DOHH2 (cell line): ENCODE measurements at regions not wholly inside any gene's neighbourhood (a gene's known extent, or its start where the extent isn't known, plus 50 kb on each side); places are given as distances from the start of the nearest gene placed in this dataset.

ENCODE experiments used
- EZH2phosphoT487 ChIP-seq: fragments of 200-600 bp; sonication (generic); IDR thresholded peaks from 2 replicates; pipeline ENCODE4 v1.6.1; 2017; ENCODE audit warnings: borderline replicate concordance, mild to moderate bottlenecking, antibody characterized with exemption, low read length, moderate library complexity, mixed read lengths
- TF ChIP-seq, protein P1 (sequence below): fragments of 200-600 bp; sonication (generic); IDR thresholded peaks from one replicate; pipeline ENCODE4 v1.5.1; 2014; ENCODE audit warnings: antibody characterized with exemption, mild to moderate bottlenecking, low read depth, low read length; ENCODE audit not compliant: poor library complexity, severe bottlenecking

DNA sequence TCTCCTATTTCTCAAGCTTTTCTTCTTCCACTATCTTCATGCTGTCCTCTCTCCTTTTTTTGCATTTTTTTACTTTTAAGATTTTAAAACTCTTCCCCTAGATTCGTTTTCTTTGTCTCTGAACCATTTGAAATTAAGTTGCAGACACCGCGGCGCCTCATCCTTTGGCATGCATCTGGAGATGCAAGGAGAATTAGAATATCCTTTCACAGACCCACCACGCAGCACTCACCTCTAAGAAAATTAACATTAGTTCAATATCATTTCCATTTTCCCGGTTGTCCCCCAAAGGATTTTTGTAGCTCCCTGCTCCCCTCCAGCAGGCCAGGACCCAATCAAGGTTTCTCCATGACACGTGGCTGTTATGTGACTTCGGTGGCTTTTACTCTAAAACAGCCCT lies 88.8 kb downstream of the C1QL2 start:
- TF ChIP-seq, protein P1, sequence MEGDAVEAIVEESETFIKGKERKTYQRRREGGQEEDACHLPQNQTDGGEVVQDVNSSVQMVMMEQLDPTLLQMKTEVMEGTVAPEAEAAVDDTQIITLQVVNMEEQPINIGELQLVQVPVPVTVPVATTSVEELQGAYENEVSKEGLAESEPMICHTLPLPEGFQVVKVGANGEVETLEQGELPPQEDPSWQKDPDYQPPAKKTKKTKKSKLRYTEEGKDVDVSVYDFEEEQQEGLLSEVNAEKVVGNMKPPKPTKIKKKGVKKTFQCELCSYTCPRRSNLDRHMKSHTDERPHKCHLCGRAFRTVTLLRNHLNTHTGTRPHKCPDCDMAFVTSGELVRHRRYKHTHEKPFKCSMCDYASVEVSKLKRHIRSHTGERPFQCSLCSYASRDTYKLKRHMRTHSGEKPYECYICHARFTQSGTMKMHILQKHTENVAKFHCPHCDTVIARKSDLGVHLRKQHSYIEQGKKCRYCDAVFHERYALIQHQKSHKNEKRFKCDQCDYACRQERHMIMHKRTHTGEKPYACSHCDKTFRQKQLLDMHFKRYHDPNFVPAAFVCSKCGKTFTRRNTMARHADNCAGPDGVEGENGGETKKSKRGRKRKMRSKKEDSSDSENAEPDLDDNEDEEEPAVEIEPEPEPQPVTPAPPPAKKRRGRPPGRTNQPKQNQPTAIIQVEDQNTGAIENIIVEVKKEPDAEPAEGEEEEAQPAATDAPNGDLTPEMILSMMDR = no peak
- no peak for TF ChIP-seq EZH2phosphoT487
